ENCODE measurements at regions not wholly inside any gene's neighbourhood (a gene's known extent, or its start where the extent isn't known, plus 50 kb on each side); places are given as distances from the start of the nearest gene placed in this dataset.

DNA sequence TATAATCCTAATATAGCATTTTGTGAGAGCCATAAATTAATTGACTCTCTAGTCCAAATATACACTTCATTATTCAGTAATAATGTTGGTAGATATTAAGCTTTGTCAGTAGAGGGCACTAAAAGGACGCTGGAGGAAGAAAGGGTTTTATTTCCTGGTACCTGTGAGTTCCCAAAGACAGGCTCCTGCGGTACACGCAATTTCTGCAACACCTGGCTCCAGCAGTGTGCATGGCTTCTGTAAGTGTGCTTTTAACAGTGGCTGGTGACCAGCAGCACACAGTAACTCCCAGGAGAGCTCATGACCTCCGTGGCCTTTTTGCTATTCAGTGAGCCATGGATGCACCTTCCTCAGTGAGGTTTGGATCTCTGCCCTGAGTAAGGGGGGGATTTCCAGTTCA, 338.3 kb upstream of the ZNF385D start:
- TF ChIP-seq, protein P1, sequence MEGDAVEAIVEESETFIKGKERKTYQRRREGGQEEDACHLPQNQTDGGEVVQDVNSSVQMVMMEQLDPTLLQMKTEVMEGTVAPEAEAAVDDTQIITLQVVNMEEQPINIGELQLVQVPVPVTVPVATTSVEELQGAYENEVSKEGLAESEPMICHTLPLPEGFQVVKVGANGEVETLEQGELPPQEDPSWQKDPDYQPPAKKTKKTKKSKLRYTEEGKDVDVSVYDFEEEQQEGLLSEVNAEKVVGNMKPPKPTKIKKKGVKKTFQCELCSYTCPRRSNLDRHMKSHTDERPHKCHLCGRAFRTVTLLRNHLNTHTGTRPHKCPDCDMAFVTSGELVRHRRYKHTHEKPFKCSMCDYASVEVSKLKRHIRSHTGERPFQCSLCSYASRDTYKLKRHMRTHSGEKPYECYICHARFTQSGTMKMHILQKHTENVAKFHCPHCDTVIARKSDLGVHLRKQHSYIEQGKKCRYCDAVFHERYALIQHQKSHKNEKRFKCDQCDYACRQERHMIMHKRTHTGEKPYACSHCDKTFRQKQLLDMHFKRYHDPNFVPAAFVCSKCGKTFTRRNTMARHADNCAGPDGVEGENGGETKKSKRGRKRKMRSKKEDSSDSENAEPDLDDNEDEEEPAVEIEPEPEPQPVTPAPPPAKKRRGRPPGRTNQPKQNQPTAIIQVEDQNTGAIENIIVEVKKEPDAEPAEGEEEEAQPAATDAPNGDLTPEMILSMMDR (IDR thresholded peaks at IDR 0.05 in 2 of 3, conservative IDR thresholded peaks at IDR 0.05 in 1 of 3; ENCODE audit: insufficient read depth in 2 of 3, low read depth in 1 of 3, low read length in 3 of 3), result peak in 1 of 3 experiments; percentile 37; a peak in 2 of 6 replicates
- TF ChIP-seq ZNF77 (CRISPR knock-in tag; IDR thresholded peaks at IDR 0.05) (no peak), FOS (IDR thresholded peaks at IDR 0.05; ENCODE audit: extremely low read depth, insufficient read length) (no peak), MYBL2 (IDR thresholded peaks at IDR 0.05; ENCODE audit: low read depth) (no peak), MYBL2 (CRISPR knock-in tag; IDR thresholded peaks at IDR 0.05; ENCODE audit: borderline replicate concordance) (no peak), KDM1A (IDR thresholded peaks at IDR 0.05) (no peak), EZH2 (IDR thresholded peaks at IDR 0.05; ENCODE audit: borderline replicate concordance, low read depth, low read length) (no peak)
- TF ChIP-seq, protein P2, sequence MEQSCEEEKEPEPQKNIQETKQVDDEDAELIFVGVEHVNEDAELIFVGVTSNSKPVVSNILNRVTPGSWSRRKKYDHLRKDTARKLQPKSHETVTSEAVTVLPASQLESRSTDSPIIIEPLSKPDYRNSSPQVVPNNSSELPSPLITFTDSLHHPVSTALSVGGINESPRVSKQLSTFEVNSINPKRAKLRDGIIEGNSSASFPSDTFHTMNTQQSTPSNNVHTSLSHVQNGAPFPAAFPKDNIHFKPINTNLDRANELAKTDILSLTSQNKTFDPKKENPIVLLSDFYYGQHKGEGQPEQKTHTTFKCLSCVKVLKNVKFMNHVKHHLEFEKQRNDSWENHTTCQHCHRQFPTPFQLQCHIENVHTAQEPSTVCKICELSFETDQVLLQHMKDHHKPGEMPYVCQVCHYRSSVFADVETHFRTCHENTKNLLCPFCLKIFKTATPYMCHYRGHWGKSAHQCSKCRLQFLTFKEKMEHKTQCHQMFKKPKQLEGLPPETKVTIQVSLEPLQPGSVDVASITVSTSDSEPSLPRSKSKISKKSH (CRISPR knock-in tag; IDR thresholded peaks at IDR 0.05), result no peak
- TF ChIP-seq, protein P3, sequence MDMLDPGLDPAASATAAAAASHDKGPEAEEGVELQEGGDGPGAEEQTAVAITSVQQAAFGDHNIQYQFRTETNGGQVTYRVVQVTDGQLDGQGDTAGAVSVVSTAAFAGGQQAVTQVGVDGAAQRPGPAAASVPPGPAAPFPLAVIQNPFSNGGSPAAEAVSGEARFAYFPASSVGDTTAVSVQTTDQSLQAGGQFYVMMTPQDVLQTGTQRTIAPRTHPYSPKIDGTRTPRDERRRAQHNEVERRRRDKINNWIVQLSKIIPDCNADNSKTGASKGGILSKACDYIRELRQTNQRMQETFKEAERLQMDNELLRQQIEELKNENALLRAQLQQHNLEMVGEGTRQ (CRISPR knock-in tag; IDR thresholded peaks at IDR 0.05), result no peak
- TF ChIP-seq, protein P4, sequence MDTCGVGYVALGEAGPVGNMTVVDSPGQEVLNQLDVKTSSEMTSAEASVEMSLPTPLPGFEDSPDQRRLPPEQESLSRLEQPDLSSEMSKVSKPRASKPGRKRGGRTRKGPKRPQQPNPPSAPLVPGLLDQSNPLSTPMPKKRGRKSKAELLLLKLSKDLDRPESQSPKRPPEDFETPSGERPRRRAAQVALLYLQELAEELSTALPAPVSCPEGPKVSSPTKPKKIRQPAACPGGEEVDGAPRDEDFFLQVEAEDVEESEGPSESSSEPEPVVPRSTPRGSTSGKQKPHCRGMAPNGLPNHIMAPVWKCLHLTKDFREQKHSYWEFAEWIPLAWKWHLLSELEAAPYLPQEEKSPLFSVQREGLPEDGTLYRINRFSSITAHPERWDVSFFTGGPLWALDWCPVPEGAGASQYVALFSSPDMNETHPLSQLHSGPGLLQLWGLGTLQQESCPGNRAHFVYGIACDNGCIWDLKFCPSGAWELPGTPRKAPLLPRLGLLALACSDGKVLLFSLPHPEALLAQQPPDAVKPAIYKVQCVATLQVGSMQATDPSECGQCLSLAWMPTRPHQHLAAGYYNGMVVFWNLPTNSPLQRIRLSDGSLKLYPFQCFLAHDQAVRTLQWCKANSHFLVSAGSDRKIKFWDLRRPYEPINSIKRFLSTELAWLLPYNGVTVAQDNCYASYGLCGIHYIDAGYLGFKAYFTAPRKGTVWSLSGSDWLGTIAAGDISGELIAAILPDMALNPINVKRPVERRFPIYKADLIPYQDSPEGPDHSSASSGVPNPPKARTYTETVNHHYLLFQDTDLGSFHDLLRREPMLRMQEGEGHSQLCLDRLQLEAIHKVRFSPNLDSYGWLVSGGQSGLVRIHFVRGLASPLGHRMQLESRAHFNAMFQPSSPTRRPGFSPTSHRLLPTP (IDR thresholded peaks at IDR 0.05; ENCODE audit: borderline replicate concordance, extremely low read depth, insufficient read length), result no peak
